ENCODE measurements at regions not wholly inside any gene's neighbourhood (a gene's known extent, or its start where the extent isn't known, plus 50 kb on each side); places are given as distances from the start of the nearest gene placed in this dataset.
"Not testable (repeated sequence)": the region's sequence is repeated elsewhere in the genome, so short reads cannot be mapped to it uniquely, and the experiment has no call there.

DNA sequence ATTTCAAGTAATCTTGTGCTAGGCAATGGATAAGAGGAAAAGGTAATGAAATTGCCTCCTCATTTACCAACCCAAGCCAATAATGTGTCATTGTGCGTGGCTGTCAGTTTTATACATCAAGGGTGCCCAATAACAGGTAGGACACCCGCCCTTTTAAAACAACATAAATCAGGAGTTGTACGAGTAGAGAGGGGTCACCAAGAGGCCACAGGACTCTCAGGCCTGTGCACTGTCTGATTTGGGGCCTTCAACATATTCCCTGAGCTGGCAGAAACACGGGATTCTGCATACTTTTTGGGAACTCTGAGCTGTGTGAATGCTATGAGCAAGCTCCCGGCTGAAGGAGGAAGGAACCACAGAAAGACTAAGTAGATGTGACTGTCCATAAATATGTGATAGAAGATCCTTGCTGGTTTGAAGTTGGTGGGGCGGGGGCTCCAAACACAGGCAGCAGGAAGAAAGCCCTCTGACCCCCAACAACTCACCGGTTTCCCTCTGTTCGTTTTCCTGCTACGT is 82.7 kb upstream of the MAML3 start:
- H3K36me3 ChIP-seq (ENCODE audit: control insufficient read depth in 2 of 2, insufficient read depth in 2 of 2, low read length in 2 of 2) = no peaks in the 10 kb centered on the region
- H3K4me1 ChIP-seq (ENCODE audit: control insufficient read depth, insufficient read depth, low read length) = peaks cover 34% of the 10 kb centered on the region
- no peak overlapping the region for H3K4me3 ChIP-seq (ENCODE audit: low read length in 2 of 2)
- H3K9ac ChIP-seq (ENCODE audit: low read length in 2 of 2) = peak overlapping the region in 1 of 2 donors; percentile 36
- peak overlapping the region; percentile 95 for H3K27ac ChIP-seq (ENCODE audit: low read length)
- H3K27me3 ChIP-seq (ENCODE audit: control insufficient read depth in 1 of 2, insufficient read depth in 2 of 2, low read length in 2 of 2) = no peaks in the 10 kb centered on the region
- H3K9me3 ChIP-seq (ENCODE audit: control insufficient read depth in 2 of 2, low read length in 2 of 2) = no peaks in the 10 kb centered on the region

DNA sequence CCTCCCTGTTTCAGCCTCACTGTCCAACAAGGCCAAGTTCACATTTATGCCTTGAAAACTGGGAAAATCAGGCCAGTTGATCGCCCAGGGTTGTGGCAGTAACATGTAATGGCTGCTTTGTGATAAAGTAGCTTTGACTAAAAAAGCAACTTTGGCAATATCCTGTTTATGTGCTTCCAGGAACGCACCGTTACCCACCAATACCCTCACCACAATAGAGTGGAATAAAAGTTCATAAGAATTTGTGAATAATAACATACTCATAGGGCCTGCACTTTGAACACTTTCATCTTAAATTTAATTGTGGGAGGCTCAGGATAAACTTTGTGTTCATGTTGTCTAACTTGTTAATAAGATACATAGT is 80.7 kb upstream of the MAML3 start:
- Histone ChIP-seq H3K9ac (ENCODE audit: low read length in 2 of 2) (no peak overlapping the region), H3K36me3 (ENCODE audit: control insufficient read depth in 2 of 2, insufficient read depth in 2 of 2, low read length in 2 of 2) (no peaks in the 10 kb centered on the region), H3K4me1 (ENCODE audit: control insufficient read depth, insufficient read depth, low read length) (peaks cover 34% of the 10 kb centered on the region), H3K9me3 (ENCODE audit: control insufficient read depth in 2 of 2, low read length in 2 of 2) (no peaks in the 10 kb centered on the region), H3K4me3 (ENCODE audit: low read length in 2 of 2) (no peak overlapping the region), H3K27me3 (ENCODE audit: control insufficient read depth in 1 of 2, insufficient read depth in 2 of 2, low read length in 2 of 2) (no peaks in the 10 kb centered on the region), H3K27ac (ENCODE audit: low read length) (no peak overlapping the region)

DNA sequence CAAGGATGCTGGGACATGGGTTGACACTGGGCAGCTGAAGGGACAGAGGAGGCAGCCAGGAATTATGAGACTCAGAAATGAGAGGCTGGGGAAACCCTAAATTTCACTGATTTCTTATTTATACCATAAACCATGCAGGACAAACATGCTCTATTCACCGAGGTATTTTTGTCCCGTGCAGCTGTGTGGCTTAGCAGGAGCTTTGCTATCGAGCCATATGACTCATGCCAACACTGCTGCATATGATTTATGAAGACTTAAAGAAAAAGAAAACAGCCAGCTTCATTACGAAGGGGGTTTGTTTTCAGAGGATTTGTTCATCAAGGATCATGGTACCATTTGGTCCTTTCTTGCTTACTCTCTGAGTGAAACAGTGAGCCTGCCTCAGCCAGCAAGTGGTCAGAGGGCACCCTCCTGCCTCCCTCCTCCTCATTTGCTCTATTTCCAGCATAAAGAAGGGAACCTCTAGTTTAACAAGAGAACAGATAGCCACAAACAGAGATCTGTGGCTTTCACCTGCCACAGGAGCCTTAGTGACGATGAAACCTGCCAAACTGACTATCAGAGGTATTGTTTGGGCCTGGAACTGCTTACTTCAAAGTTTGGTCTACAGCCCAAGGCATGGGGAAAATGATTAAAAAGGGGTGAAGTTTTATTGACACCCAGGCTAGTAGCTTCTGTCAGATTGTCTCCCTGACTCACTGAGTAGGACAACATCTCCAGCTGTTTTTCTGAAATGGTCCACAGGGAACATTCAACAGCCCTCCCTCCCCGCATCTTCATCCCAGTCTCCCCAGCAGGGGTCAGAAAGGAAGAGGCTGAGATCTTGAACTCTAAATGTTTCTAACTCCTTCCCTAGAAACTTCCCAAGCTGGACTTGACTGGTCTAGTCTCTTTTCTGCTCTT is 80.1 kb upstream of the MAML3 start:
- H3K9me3 ChIP-seq (ENCODE audit: control insufficient read depth in 2 of 2, low read length in 2 of 2) = no peaks in the 10 kb centered on the region
- H3K27ac ChIP-seq (ENCODE audit: low read length) = peak overlapping the region; percentile 69
- no peaks in the 10 kb centered on the region for H3K36me3 ChIP-seq (ENCODE audit: control insufficient read depth in 2 of 2, insufficient read depth in 2 of 2, low read length in 2 of 2)
- peaks cover 34% of the 10 kb centered on the region for H3K4me1 ChIP-seq (ENCODE audit: control insufficient read depth, insufficient read depth, low read length)
- peak overlapping the region in 1 of 2 donors; percentile 55 for H3K9ac ChIP-seq (ENCODE audit: low read length in 2 of 2)
- H3K27me3 ChIP-seq (ENCODE audit: control insufficient read depth in 1 of 2, insufficient read depth in 2 of 2, low read length in 2 of 2) = no peaks in the 10 kb centered on the region
- H3K4me3 ChIP-seq (ENCODE audit: low read length in 2 of 2) = no peak overlapping the region

DNA sequence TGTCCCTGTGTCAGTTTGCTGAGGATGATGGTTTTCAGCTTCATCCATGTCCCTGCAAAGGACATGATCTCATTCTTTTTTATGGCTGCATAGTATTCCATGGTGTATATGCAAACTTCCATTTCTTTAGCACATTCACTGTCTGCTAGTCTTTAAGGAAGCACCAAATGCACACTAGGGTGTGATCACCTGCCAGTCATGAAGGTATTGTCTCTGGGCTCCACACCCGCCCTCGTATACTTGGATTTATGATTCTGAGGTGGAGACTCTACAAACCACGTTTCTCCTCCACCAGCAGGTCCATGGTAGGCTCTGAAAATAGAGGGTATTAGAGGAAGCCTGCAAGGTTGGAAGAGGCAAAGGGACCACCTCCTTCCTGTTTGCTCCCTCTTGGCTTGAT is 75.9 kb upstream of the MAML3 start:
- peaks cover 8% of the 10 kb centered on the region for H3K4me1 ChIP-seq (ENCODE audit: control insufficient read depth, insufficient read depth, low read length)
- H3K27me3 ChIP-seq (ENCODE audit: control insufficient read depth in 1 of 2, insufficient read depth in 2 of 2, low read length in 2 of 2) = no peaks in the 10 kb centered on the region
- H3K9me3 ChIP-seq (ENCODE audit: control insufficient read depth in 2 of 2, low read length in 2 of 2) = no peaks in the 10 kb centered on the region
- H3K36me3 ChIP-seq (ENCODE audit: control insufficient read depth in 2 of 2, insufficient read depth in 2 of 2, low read length in 2 of 2) = no peaks in the 10 kb centered on the region
- no peak overlapping the region for H3K27ac ChIP-seq (ENCODE audit: low read length)
- no peak overlapping the region for H3K9ac ChIP-seq (ENCODE audit: low read length in 2 of 2)
- H3K4me3 ChIP-seq (ENCODE audit: low read length in 2 of 2) = no peak overlapping the region

DNA sequence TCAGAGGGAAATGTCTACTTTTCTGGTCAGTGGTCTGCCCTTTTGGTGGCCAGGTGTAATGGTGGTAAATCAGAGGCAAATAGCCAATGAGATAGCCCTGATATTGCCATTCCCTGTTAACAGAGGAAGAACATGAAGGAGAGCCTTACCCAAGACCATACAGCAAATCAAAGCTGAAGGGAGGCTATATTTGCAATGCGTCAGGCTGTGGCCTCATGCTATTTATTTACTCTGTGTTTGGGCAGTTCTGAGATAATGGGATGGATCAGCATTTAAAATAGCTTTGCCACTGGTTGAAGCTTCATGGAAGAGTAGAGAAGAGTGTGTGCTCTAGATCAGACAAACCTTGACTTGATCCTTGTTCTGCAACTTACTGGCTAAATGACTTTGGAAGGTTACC is 73.3 kb upstream of the MAML3 start:
- Histone ChIP-seq H3K4me3 (ENCODE audit: low read length in 2 of 2) (no peak overlapping the region), H3K9ac (ENCODE audit: low read length in 2 of 2) (no peak overlapping the region), H3K4me1 (ENCODE audit: control insufficient read depth, insufficient read depth, low read length) (no peaks in the 10 kb centered on the region), H3K27me3 (ENCODE audit: control insufficient read depth in 1 of 2, insufficient read depth in 2 of 2, low read length in 2 of 2) (no peaks in the 10 kb centered on the region), H3K9me3 (ENCODE audit: control insufficient read depth in 2 of 2, low read length in 2 of 2) (no peaks in the 10 kb centered on the region), H3K36me3 (ENCODE audit: control insufficient read depth in 2 of 2, insufficient read depth in 2 of 2, low read length in 2 of 2) (no peaks in the 10 kb centered on the region), H3K27ac (ENCODE audit: low read length) (no peak overlapping the region)

DNA sequence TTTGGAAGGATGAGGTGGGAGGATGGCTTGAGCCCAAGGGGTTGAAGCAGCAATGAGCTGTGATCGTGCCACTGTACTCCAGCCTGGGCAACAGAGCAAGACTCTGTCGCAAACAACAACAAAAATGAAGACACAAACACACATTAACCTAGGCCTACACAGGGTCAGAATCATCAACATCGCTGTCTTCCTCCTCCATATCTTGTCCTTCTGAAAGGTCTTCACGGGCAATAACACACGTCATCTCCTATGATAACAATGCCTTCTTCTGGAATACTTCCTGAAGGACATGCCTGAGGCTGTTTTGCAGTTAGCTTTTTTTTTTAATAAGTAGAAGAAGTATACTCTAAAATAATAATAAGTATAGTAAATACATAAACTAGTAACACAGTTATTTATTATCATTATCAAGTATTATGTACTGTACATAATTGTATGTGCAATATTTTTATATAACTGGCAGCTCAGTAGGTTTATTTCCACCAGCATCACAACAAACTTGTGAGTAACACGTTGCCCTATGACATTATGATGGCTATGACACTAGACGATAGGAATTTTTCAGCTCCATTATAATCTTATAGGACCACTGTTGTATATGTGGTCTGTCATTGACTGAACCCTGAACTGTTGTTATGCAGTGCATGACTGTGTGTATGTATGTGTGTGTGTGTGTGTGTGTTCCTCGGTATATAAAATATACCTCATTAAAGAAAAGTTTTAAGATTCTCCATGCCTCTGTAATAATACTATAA is 69.2 kb upstream of the MAML3 start:
- Histone ChIP-seq H3K9me3 (ENCODE audit: control insufficient read depth in 2 of 2, low read length in 2 of 2) (no peaks in the 10 kb centered on the region), H3K36me3 (ENCODE audit: control insufficient read depth in 2 of 2, insufficient read depth in 2 of 2, low read length in 2 of 2) (no peaks in the 10 kb centered on the region), H3K9ac (ENCODE audit: low read length in 2 of 2) (no peak overlapping the region), H3K4me1 (ENCODE audit: control insufficient read depth, insufficient read depth, low read length) (no peaks in the 10 kb centered on the region), H3K27me3 (ENCODE audit: control insufficient read depth in 1 of 2, insufficient read depth in 2 of 2, low read length in 2 of 2) (no peaks in the 10 kb centered on the region), H3K4me3 (ENCODE audit: low read length in 2 of 2) (no peak overlapping the region), H3K27ac (ENCODE audit: low read length) (no peak overlapping the region)

DNA sequence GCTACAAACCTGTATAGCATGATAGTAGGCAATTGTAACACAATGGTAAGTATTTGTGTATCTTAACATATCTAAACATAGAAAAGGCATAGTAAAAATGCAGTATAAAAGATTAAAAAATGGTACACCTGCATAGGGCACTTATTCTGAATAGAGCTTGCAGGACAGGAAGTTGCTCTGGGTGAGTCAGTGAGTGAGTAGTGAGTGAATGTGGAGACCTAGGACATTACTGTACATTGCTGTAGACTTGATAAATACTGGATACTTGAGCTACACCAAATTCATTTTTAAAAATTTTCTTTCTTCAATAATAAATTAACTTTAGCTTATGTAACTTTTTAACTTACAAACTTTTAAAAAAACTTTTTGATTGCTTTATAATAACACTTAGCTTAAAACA is 68.2 kb upstream of the MAML3 start:
- H3K9ac ChIP-seq (ENCODE audit: low read length in 2 of 2) = no peak overlapping the region
- H3K9me3 ChIP-seq (ENCODE audit: control insufficient read depth in 2 of 2, low read length in 2 of 2) = no peaks in the 10 kb centered on the region
- H3K4me1 ChIP-seq (ENCODE audit: control insufficient read depth, insufficient read depth, low read length) = no peaks in the 10 kb centered on the region
- H3K36me3 ChIP-seq (ENCODE audit: control insufficient read depth in 2 of 2, insufficient read depth in 2 of 2, low read length in 2 of 2) = no peaks in the 10 kb centered on the region
- H3K27me3 ChIP-seq (ENCODE audit: control insufficient read depth in 1 of 2, insufficient read depth in 2 of 2, low read length in 2 of 2) = no peaks in the 10 kb centered on the region
- no peak overlapping the region for H3K27ac ChIP-seq (ENCODE audit: low read length)
- H3K4me3 ChIP-seq (ENCODE audit: low read length in 2 of 2) = no peak overlapping the region

DNA sequence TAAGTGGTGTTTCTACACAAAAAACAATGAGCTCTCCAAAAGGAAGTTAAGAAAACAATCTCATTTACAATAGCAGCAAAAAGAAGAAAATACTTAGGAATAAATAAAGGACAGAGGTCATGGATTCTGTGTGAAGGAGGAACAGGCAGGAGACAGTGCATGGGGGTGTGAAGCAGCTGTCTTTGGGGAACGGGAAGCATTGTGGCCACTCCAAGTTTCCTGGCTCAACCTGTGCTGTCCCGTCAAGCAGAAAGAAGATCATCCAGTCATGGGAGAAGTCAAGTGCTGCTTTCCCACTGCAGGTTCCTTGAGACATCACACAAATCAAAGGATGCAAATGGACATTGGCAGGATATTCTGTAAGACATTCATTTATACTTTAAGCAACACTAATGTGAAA is 66.1 kb upstream of the MAML3 start:
- Histone ChIP-seq H3K4me1 (ENCODE audit: control insufficient read depth, insufficient read depth, low read length) (no peaks in the 10 kb centered on the region), H3K27ac (ENCODE audit: low read length) (no peak overlapping the region), H3K9ac (ENCODE audit: low read length in 2 of 2) (no peak overlapping the region), H3K27me3 (ENCODE audit: control insufficient read depth in 1 of 2, insufficient read depth in 2 of 2, low read length in 2 of 2) (no peaks in the 10 kb centered on the region), H3K9me3 (ENCODE audit: control insufficient read depth in 2 of 2, low read length in 2 of 2) (no peaks in the 10 kb centered on the region), H3K36me3 (ENCODE audit: control insufficient read depth in 2 of 2, insufficient read depth in 2 of 2, low read length in 2 of 2) (no peaks in the 10 kb centered on the region), H3K4me3 (ENCODE audit: low read length in 2 of 2) (no peak overlapping the region)

DNA sequence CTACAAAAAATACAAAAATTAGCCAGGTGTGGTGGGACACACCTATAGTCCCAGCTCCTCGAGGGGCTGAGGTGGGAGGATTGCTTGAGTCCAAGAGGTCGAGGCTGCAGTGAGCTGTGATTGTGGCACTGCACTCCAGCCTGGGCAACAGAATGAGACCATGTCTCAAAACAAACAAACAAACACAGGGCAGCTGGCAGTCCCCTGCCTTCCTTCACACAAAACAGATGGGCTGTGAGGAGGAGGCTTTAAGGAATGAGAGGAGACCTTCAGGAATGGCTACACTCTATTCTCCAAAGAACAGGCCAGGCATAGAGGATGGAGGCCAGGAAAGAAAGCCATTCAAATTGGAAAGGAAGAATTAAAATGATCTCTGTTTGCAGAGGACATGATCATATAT is 65.6 kb upstream of the MAML3 start:
- no peaks in the 10 kb centered on the region for H3K27me3 ChIP-seq (ENCODE audit: control insufficient read depth in 1 of 2, insufficient read depth in 2 of 2, low read length in 2 of 2)
- no peaks in the 10 kb centered on the region for H3K4me1 ChIP-seq (ENCODE audit: control insufficient read depth, insufficient read depth, low read length)
- no peak overlapping the region for H3K9ac ChIP-seq (ENCODE audit: low read length in 2 of 2)
- no peak overlapping the region for H3K27ac ChIP-seq (ENCODE audit: low read length)
- H3K36me3 ChIP-seq (ENCODE audit: control insufficient read depth in 2 of 2, insufficient read depth in 2 of 2, low read length in 2 of 2) = no peaks in the 10 kb centered on the region
- no peaks in the 10 kb centered on the region for H3K9me3 ChIP-seq (ENCODE audit: control insufficient read depth in 2 of 2, low read length in 2 of 2)
- no peak overlapping the region for H3K4me3 ChIP-seq (ENCODE audit: low read length in 2 of 2)

DNA sequence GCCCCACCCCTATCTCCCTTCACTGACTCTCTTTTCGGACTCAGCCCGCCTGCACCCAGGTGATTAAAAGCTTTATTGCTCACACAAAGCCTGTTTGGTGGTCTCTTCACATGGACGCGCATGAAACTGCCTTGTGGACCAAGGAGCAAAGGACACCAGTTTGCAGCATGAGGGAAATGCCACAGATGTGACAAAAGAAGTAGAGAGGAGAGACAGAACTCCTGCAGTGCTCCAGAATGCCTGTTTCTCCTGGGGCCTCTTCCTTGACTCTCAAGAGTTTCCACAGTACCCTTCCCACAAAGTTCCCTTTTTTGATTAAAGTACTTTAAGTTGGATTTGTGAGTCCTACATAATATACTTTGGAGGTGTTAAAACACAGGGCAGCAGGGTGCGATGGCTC is 65.1 kb upstream of the MAML3 start:
- not testable (repeated sequence) for H3K9me3 ChIP-seq (ENCODE audit: control insufficient read depth in 2 of 2, low read length in 2 of 2); H3K27me3 ChIP-seq (ENCODE audit: control insufficient read depth in 1 of 2, insufficient read depth in 2 of 2, low read length in 2 of 2); H3K4me3 ChIP-seq (ENCODE audit: low read length in 2 of 2); H3K36me3 ChIP-seq (ENCODE audit: control insufficient read depth in 2 of 2, insufficient read depth in 2 of 2, low read length in 2 of 2); H3K27ac ChIP-seq (ENCODE audit: low read length); H3K9ac ChIP-seq (ENCODE audit: low read length in 2 of 2); H3K4me1 ChIP-seq (ENCODE audit: control insufficient read depth, insufficient read depth, low read length)

DNA sequence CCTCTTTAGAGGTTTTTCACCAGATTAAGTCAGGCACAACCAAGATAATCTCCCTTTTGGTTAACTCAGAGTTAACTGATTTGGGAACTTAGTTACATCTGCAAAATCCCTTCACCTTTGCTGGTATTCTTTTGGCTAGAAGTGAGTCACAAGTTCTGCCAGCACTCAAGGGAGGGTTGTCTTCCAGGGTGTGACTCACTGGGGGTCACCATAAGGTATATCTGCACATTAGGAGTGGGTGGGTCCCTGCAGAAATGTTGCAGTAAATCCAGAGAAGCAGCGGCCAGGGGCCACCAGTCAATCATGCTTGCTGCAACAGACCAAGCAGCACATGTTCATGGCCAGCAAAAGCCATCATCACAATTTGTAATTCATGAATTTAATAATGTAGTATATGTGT is 59.8 kb upstream of the MAML3 start:
- no peak overlapping the region for H3K27ac ChIP-seq (ENCODE audit: low read length)

More for the DNA sequence above, 59.8 kb upstream of the MAML3 start:
- H3K36me3 ChIP-seq (ENCODE audit: control insufficient read depth in 2 of 2, insufficient read depth in 2 of 2, low read length in 2 of 2) = no peaks in the 10 kb centered on the region
- H3K4me3 ChIP-seq (ENCODE audit: low read length in 2 of 2) = no peak overlapping the region
- no peaks in the 10 kb centered on the region for H3K27me3 ChIP-seq (ENCODE audit: control insufficient read depth in 1 of 2, insufficient read depth in 2 of 2, low read length in 2 of 2)
- no peaks in the 10 kb centered on the region for H3K4me1 ChIP-seq (ENCODE audit: control insufficient read depth, insufficient read depth, low read length)
- no peaks in the 10 kb centered on the region for H3K9me3 ChIP-seq (ENCODE audit: control insufficient read depth in 2 of 2, low read length in 2 of 2)
- no peak overlapping the region for H3K9ac ChIP-seq (ENCODE audit: low read length in 2 of 2)

All from stomach smooth muscle (tissue), 2 donors.